ENCODE measurements at regions not wholly inside any gene's neighbourhood (a gene's known extent, or its start where the extent isn't known, plus 50 kb on each side); places are given as distances from the start of the nearest gene placed in this dataset.

DNA sequence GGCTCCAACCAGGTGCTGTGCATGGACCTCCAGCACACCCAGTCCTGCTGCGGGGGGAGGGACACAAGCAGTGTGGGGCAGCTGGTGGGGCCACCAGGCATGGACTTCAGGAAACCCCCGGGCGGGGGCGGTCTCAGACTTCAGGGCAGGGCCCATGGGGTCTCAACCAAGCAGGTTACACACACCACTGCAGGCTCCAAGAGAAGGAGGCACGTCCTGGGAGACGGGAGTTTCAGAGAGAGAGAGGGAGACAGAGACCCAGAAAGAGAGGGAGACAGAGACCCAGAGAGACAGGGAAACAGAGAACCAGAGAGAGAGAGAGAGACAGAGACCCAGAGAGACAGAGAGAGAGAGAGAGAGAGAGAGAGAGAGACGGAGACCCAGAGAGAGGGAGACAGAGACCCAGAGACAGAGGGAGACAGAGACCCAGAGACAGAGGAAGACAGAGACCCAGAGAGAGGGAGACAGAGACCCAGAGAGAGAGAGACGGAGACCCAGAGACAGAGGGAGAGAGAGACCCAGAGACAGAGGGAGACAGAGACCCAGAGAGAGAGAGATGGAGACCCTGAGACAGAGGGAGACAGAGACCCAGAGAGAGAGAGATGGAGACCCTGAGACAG, 128.9 kb downstream of the NCOR2 start:
- TF ChIP-seq POLR2A (IDR thresholded peaks at IDR 0.05; ENCODE audit: borderline replicate concordance, extremely low read depth, insufficient read depth, insufficient read length) (no peak), YY1 (IDR thresholded peaks at IDR 0.05; ENCODE audit: extremely low read depth, insufficient replicate concordance, low read depth, low read length) (no peak), EZH2phosphoT487 (IDR thresholded peaks at IDR 0.05; ENCODE audit: borderline replicate concordance) (no peak), JUND (IDR thresholded peaks at IDR 0.05) (no peak)
- TF ChIP-seq, protein P1, sequence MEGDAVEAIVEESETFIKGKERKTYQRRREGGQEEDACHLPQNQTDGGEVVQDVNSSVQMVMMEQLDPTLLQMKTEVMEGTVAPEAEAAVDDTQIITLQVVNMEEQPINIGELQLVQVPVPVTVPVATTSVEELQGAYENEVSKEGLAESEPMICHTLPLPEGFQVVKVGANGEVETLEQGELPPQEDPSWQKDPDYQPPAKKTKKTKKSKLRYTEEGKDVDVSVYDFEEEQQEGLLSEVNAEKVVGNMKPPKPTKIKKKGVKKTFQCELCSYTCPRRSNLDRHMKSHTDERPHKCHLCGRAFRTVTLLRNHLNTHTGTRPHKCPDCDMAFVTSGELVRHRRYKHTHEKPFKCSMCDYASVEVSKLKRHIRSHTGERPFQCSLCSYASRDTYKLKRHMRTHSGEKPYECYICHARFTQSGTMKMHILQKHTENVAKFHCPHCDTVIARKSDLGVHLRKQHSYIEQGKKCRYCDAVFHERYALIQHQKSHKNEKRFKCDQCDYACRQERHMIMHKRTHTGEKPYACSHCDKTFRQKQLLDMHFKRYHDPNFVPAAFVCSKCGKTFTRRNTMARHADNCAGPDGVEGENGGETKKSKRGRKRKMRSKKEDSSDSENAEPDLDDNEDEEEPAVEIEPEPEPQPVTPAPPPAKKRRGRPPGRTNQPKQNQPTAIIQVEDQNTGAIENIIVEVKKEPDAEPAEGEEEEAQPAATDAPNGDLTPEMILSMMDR (IDR thresholded peaks at IDR 0.05 in 2 of 3, conservative IDR thresholded peaks at IDR 0.05 in 1 of 3; ENCODE audit: borderline replicate concordance in 1 of 3, insufficient read depth in 1 of 3, low read depth in 2 of 3, low read length in 2 of 3) = no peak
- TF ChIP-seq, protein P2, sequence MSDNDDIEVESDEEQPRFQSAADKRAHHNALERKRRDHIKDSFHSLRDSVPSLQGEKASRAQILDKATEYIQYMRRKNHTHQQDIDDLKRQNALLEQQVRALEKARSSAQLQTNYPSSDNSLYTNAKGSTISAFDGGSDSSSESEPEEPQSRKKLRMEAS (IDR thresholded peaks at IDR 0.05) = no peak
